GM18507 (cell line): ENCODE measurements at regions not wholly inside any gene's neighbourhood (a gene's known extent, or its start where the extent isn't known, plus 50 kb on each side); places are given as distances from the start of the nearest gene placed in this dataset.

Experiments used
- DNase-seq: peaks from one replicate; pipeline ENCODE4 v3.0.0; 2011; ENCODE audit warnings: low read depth; ENCODE audit not compliant: insufficient read length; ENCODE audit errors: extremely low spot score
- FAIRE-seq: peaks from 2 replicates; lab custom pipeline; 2011; peaks lifted over from hg19 to GRCh38; lab: Jason Lieb, UNC

- FAIRE-seq: no peak
These were observed 1081.5 kb upstream of the ZEB2 start for GRCh38 chr2:145601361-145601925.

GRCh38 chr2:145600811-145601210 is 1080.9 kb upstream of the ZEB2 start:
- no peak for DNase-seq
- no peak for FAIRE-seq

More at GRCh38 chr2:145601361-145601925, 1081.5 kb upstream of the ZEB2 start:
- no peak for DNase-seq

GRCh38 chr2:145599756-145600155 is 1079.8 kb upstream of the ZEB2 start:
- DNase-seq: no peak
- no peak for FAIRE-seq

- no peak for DNase-seq
- no peak for FAIRE-seq
These were observed 1078.5 kb upstream of the ZEB2 start for GRCh38 chr2:145598434-145598833.

GRCh38 chr2:145597809-145598208 is 1077.9 kb upstream of the ZEB2 start:
- no peak for FAIRE-seq
- DNase-seq: no peak

GRCh38 chr2:145597006-145597405 is 1077.1 kb upstream of the ZEB2 start:
- FAIRE-seq: peak; percentile 15
- DNase-seq: no peak

GRCh38 chr2:145596416-145596815 is 1076.5 kb upstream of the ZEB2 start:
- DNase-seq (no peak), FAIRE-seq (peak; percentile 18)

- FAIRE-seq (no peak), DNase-seq (no peak)
These were observed 1075.4 kb upstream of the ZEB2 start for GRCh38 chr2:145595296-145595695.

GRCh38 chr2:145593991-145594614 is 1074.2 kb upstream of the ZEB2 start:
- DNase-seq (no peak), FAIRE-seq (no peak)

- no peak for FAIRE-seq
- DNase-seq: no peak
These were observed 1073.4 kb upstream of the ZEB2 start for GRCh38 chr2:145593280-145593679.

- FAIRE-seq (no peak), DNase-seq (no peak)
These were observed 1072.4 kb upstream of the ZEB2 start for GRCh38 chr2:145592361-145592760.

- FAIRE-seq (no peak), DNase-seq (no peak)
These were observed 1071.3 kb upstream of the ZEB2 start for GRCh38 chr2:145591109-145591809.

GRCh38 chr2:145587922-145588321 is 1068.0 kb upstream of the ZEB2 start:
- DNase-seq (no peak), FAIRE-seq (no peak)

GRCh38 chr2:145584353-145584752 is 1064.4 kb upstream of the ZEB2 start:
- FAIRE-seq: no peak

GRCh38 chr2:145573608-145574007 is 1053.7 kb upstream of the ZEB2 start:
- DNase-seq (no peak), FAIRE-seq (no peak)

More at GRCh38 chr2:145584353-145584752, 1064.4 kb upstream of the ZEB2 start:
- DNase-seq: no peak

- no peak for FAIRE-seq
- no peak for DNase-seq
These were observed 1052.3 kb upstream of the ZEB2 start for GRCh38 chr2:145572238-145572637.

GRCh38 chr2:145569108-145569507 is 1049.2 kb upstream of the ZEB2 start:
- FAIRE-seq: no peak
- no peak for DNase-seq

- no peak for DNase-seq
- FAIRE-seq: no peak
These were observed 1044.1 kb upstream of the ZEB2 start for GRCh38 chr2:145563741-145564615.

- FAIRE-seq: no peak
- no peak for DNase-seq
These were observed 1041.2 kb upstream of the ZEB2 start for GRCh38 chr2:145561152-145561551.
